Ishikawa (cell line): ENCODE measurements at regions not wholly inside any gene's neighbourhood (a gene's known extent, or its start where the extent isn't known, plus 50 kb on each side); places are given as distances from the start of the nearest gene placed in this dataset.

Experiments
- CREB1 ChIP-seq: IDR thresholded peaks from 2 replicates; pipeline ENCODE4 v1.6.1; 2012; ENCODE audit warnings: low read depth
- EP300 ChIP-seq: IDR thresholded peaks from 2 replicates; pipeline ENCODE4 v1.6.1; 2012; ENCODE audit warnings: borderline replicate concordance
- NFIC ChIP-seq: IDR thresholded peaks from 2 replicates; pipeline ENCODE4 v1.6.1; 2012
- TEAD4 ChIP-seq: IDR thresholded peaks from 2 replicates; pipeline ENCODE4 v1.6.1; 2012

- TF ChIP-seq TEAD4 (no peak), EP300 (no peak), NFIC (no peak), CREB1 (no peak)
Observed at GRCh38 chr2:33704406-33704855, 105.3 kb upstream of the FAM98A start.
